ENCODE measurements at regions not wholly inside any gene's neighbourhood (a gene's known extent, or its start where the extent isn't known, plus 50 kb on each side); places are given as distances from the start of the nearest gene placed in this dataset.

DNA sequence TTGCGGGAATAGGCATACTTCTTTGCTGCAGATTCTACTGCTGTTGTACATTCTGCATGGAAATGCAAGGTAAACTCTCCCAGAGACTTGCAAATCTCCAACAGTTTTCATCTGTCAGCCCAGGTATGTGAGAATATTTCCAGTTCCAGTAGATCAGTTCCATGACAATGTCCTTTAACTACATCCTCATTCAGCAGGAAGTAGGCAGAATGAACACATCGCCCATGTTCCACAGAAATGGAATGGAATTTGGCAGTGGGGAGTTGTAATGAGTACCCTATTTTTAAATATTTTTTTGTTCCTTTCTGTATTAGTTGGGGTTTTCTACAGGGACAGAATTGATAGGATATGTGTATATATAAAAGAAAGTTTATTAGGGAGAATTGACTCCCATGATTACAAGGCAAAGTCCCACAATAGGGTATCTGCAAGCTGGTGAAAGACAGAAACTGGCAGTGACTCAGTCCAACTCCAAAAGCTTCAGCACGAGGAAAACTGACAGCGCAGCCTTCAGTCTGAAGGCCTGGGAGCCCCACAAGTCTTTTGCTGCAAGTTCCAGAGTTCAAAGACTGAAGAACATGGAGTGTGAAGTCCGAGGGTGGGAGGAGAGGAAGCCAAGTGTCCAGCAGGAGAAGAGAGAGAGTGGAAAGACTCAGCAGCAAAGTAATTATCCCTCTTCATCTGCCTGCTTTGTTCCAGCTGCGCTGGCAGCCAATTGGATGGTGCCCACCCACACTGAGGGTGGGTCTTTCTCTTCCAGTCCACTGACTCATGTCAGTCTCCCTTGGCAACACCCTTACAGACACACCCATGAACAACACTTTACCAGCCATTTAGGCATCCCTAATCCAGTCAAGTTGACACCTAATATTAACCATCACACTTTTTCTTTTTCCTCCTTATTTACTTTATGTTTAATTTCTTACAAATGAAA is 110.4 kb upstream of the SCAF11 start:
- TF ChIP-seq, protein P1, sequence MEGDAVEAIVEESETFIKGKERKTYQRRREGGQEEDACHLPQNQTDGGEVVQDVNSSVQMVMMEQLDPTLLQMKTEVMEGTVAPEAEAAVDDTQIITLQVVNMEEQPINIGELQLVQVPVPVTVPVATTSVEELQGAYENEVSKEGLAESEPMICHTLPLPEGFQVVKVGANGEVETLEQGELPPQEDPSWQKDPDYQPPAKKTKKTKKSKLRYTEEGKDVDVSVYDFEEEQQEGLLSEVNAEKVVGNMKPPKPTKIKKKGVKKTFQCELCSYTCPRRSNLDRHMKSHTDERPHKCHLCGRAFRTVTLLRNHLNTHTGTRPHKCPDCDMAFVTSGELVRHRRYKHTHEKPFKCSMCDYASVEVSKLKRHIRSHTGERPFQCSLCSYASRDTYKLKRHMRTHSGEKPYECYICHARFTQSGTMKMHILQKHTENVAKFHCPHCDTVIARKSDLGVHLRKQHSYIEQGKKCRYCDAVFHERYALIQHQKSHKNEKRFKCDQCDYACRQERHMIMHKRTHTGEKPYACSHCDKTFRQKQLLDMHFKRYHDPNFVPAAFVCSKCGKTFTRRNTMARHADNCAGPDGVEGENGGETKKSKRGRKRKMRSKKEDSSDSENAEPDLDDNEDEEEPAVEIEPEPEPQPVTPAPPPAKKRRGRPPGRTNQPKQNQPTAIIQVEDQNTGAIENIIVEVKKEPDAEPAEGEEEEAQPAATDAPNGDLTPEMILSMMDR (IDR thresholded peaks at IDR 0.05): no peak
- TF ChIP-seq, protein P2, sequence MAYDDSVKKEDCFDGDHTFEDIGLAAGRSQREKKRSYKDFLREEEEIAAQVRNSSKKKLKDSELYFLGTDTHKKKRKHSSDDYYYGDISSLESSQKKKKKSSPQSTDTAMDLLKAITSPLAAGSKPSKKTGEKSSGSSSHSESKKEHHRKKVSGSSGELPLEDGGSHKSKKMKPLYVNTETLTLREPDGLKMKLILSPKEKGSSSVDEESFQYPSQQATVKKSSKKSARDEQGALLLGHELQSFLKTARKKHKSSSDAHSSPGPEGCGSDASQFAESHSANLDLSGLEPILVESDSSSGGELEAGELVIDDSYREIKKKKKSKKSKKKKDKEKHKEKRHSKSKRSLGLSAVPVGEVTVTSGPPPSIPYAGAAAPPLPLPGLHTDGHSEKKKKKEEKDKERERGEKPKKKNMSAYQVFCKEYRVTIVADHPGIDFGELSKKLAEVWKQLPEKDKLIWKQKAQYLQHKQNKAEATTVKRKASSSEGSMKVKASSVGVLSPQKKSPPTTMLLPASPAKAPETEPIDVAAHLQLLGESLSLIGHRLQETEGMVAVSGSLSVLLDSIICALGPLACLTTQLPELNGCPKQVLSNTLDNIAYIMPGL (CRISPR knock-in tag; IDR thresholded peaks at IDR 0.05): no peak
- TF ChIP-seq ZNF232 (CRISPR knock-in tag; IDR thresholded peaks at IDR 0.05): no peak
- TF ChIP-seq, protein P3, sequence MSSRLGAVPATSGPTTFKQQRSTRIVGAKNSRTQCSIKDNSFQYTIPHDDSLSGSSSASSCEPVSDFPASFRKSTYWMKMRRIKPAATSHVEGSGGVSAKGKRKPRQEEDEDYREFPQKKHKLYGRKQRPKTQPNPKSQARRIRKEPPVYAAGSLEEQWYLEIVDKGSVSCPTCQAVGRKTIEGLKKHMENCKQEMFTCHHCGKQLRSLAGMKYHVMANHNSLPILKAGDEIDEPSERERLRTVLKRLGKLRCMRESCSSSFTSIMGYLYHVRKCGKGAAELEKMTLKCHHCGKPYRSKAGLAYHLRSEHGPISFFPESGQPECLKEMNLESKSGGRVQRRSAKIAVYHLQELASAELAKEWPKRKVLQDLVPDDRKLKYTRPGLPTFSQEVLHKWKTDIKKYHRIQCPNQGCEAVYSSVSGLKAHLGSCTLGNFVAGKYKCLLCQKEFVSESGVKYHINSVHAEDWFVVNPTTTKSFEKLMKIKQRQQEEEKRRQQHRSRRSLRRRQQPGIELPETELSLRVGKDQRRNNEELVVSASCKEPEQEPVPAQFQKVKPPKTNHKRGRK (CRISPR knock-in tag; IDR thresholded peaks at IDR 0.05; ENCODE audit: borderline replicate concordance): no peak
- TF ChIP-seq, protein P4, sequence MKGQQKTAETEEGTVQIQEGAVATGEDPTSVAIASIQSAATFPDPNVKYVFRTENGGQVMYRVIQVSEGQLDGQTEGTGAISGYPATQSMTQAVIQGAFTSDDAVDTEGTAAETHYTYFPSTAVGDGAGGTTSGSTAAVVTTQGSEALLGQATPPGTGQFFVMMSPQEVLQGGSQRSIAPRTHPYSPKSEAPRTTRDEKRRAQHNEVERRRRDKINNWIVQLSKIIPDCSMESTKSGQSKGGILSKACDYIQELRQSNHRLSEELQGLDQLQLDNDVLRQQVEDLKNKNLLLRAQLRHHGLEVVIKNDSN (CRISPR knock-in tag; IDR thresholded peaks at IDR 0.05): no peak
- TF ChIP-seq, protein P5, sequence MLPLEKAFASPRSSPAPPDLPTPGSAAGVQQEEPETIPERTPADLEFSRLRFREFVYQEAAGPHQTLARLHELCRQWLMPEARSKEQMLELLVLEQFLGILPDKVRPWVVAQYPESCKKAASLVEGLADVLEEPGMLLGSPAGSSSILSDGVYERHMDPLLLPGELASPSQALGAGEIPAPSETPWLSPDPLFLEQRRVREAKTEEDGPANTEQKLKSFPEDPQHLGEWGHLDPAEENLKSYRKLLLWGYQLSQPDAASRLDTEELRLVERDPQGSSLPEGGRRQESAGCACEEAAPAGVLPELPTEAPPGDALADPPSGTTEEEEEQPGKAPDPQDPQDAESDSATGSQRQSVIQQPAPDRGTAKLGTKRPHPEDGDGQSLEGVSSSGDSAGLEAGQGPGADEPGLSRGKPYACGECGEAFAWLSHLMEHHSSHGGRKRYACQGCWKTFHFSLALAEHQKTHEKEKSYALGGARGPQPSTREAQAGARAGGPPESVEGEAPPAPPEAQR (CRISPR knock-in tag; IDR thresholded peaks at IDR 0.05): no peak
